CD4-positive, alpha-beta T cell treated with Interleukin-12 subunit alpha and Interleukin-12 subunit beta, for 1 hour (primary cell): ENCODE measurements at regions not wholly inside any gene's neighbourhood (a gene's known extent, or its start where the extent isn't known, plus 50 kb on each side); places are given as distances from the start of the nearest gene placed in this dataset.
"Not testable (repeated sequence)": the region's sequence is repeated elsewhere in the genome, so short reads cannot be mapped to it uniquely, and the experiment has no call there.

Experiments used
- DNase-seq: peaks from one replicate; pipeline ENCODE4 v3.0.0-alpha.2; 2020

DNA sequence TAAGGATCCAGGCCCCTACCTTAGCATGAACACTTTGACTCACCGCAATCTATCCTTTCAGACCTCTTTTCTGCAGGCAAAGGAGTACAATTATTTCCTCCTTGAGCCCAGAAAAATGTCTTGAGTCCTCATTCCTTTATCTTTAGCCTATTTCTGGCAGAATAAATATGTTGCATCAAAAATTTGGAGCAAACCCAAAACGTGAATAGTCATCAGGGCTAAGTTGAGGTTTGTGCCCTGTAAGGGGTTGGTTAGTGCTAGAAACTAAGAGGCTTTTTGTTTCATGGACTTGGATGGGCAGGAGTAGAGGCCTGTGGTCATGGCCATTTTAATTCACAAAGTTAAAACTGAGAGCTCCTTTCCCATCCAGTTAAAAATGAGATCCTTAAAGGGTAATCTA lies 460.3 kb downstream of the GBA3 start:
- DNase-seq, result no peak

GRCh38 chr4:23149815-23150214 lies 457.1 kb downstream of the GBA3 start:
- no peak for DNase-seq

DNA sequence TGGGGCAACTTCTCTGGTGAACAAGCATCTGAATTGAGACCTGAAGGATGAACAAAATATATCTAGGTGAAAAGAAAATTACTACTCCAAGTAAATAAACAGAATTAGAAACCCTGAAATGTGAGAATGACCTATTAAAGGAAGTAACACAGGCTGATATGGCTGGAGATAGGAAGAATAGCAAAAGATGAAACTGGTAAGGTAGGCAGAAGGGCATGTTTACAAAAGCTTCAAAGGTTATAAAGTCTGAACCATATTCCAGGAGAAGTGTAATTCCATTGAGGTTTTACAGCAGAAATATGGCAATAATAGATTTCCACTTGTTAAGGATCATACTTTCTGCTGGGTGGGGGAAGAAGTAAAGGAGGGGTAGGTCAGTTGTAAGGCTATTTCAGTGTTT lies 452.0 kb downstream of the GBA3 start:
- no peak for DNase-seq

DNA sequence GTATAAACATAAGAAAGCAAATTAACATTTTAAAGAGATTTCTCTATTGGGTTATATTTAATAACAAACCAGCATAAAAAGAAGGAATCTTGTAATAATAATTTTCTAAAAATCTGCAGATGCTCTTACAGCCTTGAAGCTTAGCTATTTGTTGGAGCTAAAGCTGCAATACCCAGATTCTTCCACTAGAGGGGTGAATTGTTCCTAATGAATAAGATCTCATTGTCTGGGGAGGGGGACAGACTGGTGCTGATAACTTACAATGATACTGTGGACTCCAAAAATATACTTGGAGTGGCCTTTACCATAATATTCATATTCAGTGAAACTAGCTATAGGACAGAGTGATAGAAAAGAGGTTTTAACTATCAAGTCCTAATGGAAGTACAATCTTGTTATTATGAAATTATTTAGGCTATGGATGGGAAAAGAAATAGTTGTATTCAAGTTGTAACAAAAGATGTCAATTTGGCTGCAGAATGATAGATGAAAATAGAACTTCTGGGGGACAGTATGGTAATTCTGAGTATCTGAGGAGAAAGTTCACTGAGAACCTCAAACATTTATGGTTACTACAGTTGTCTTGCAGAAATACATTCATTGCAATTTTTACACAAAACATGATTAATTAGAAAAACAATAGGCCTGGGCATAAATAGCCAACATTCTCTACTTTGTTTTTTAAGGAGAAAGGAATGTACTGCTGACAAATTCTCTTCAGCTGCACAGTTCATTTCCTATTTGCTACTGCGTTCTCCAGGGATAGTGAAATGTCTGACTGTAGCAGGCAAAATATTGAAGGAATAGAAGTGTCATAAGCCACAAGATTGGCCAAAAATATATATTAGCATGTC lies 443.3 kb downstream of the GBA3 start:
- peak; percentile 8 for DNase-seq

DNA sequence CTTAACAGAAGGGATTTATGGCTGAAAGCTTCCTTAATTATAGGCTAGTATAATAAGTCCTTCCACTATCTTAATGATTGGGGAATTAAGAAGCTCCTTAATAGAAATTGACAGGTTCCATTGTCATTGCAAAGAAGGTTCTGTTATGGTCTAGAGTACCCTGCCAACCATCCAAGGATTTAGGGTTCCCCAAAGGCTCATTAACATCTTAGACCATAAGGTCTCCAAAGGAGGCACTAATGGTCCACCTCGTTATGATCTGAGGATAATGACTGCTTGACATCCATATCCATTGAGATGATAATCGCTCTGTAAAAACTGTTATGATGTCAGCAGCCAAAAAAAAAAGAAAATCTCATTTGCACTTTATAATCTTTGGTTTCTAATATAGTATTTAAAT lies 441.6 kb downstream of the GBA3 start:
- no peak for DNase-seq

GRCh38 chr4:23130845-23131244 lies 438.1 kb downstream of the GBA3 start:
- no peak for DNase-seq

GRCh38 chr4:23125118-23125517 lies 432.4 kb downstream of the GBA3 start:
- no peak for DNase-seq

GRCh38 chr4:23122666-23123400 lies 430.1 kb downstream of the GBA3 start:
- DNase-seq, result no peak

DNA sequence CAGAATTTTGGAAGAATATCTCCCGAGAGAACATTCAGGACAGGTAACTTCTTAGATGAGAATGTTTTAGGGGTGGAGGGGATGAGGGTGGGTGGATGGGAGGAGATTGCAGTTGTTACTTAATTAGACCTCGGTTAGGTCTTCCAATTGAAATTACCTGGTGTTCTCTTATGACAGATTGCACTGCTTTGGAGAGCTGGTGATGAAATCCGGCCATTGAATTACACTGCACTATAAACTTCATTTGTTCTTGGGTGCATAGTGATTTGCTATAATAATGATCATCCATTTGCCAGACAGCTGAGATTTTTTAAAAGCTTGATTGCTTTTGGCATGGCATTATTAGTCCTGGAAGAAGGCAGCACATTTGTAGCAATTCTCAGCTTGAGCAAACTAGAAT lies 427.6 kb downstream of the GBA3 start:
- DNase-seq, result no peak

DNA sequence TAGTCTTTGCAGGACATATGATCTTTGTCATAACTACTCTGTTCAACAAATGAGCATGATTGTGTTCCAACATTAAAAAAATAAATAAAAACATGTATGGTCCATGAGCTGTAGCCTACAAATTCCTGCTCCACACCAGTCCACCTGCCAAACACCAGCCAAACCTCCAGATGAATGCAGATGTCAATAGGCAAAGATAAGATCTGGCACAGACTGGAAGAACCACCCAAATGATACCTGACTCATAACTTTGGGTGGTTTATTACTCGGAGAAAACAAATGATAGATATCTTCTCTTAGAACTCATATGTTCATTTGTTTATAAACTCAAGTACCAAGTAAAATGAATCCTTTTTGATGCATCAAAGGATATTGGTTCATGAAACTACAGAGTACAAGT lies 425.1 kb downstream of the GBA3 start:
- no peak for DNase-seq

GRCh38 chr4:23114538-23114937 lies 421.8 kb downstream of the GBA3 start:
- no peak for DNase-seq

DNA sequence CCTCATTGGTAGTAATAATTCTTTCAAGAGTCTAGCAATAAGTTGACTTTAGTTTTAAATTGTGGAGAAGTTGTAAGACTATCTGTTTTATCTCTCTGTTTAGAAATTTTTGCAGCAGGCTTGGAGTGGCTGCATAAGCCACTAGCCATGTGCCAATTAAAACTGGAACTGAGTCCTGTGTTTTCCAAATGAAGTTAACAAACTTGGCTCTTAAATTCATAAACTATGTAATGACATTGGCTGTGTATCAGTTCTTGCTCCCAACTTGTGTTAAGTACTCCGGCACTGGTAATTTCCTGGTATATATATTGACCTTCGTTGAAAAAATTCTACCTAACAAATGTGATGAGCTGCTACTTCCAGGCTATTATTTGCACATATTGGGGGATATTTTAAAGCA lies 420.4 kb downstream of the GBA3 start:
- DNase-seq, result no peak

DNA sequence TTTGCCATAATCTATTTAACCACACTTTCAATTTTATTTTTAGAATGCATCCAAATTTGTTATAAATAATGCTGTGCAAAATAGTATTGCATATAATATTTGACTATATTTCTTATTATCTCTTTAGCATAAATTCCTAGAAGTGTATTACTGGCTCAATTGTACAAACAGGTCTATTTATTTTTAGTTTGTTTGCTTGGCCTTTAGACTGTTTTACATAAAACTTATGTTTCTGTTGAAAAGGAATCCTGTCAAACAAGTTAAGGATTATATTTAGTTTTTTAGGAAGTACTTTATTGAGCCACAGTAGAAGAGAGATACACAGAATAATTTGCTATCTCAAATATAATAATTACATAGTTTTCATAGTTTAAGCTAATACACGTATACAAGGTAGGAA lies 413.8 kb downstream of the GBA3 start:
- no peak for DNase-seq

DNA sequence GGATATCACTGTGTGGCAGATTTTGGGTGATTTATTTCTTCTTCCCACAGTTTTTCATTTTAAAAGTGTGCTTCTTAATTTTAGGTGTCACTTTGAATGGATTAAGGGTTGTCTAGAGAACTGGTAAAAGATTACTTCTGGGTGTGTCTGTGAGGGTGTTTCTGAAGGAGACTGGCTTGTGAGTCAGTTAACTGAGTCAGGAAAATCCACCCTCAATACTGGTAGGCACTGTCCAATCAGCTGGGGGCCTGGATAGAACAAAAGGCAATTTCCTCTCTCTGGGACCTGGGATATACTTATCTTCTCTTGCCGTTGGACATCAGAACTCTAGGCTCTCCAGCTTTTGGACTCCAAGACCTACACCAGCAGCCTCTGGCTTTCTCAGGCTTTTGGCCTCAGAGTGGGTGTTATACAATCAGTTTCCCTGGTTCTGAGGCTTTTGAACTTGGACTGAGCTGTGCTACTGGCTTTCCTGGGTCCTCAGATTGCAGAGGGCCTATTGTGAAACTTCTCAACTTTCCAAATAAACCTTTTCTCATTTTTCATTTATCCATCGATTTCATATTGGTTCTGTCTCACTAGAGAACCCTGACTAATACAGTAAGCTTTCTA lies 413.1 kb downstream of the GBA3 start:
- DNase-seq, result no peak

- no peak for DNase-seq
These were observed 404.5 kb downstream of the GBA3 start for GRCh38 chr4:23097251-23097650.

DNA sequence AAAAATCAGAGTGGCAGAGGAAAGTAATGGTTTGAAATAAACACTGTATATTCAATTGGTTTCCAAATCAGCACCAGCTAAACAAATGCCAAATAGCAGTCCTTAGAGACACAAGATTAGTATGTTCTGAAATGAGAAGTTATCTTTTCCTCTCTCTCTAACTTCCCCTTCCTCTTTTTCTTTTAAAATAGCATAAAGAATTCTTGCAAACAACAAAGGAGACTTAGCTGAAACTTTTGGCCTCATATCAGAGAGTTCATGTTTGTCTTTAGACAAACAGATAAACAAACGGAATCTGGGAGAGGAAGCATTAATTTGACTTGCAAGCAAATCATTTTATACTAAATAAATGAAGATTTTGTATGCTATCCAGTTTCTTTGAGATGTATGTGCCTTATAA lies 399.0 kb downstream of the GBA3 start:
- no peak for DNase-seq

- no peak for DNase-seq
These were observed 392.5 kb downstream of the GBA3 start for GRCh38 chr4:23085249-23085568.

- no peak for DNase-seq
These were observed 392.0 kb downstream of the GBA3 start for GRCh38 chr4:23084559-23085248.

DNA sequence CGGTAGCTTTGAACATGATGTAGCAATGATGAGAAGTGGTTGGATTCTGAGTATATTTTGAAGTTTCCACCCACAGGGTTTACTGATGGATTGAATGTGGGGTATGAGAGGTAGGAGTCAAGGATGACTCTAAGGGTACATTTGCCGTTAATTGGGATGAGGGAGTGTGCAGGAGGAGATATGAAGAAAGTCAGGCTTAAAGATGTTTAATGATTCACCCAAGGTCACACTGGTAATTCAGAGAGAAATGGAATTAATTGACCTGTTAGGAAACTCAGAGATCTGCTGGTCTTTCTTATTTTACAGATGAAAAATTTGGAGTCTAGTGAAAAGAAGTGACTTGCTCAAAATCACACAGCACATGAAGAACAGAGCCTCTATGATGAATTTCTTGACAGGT lies 390.7 kb downstream of the GBA3 start:
- DNase-seq, result no peak

- not testable (repeated sequence) for DNase-seq
These were observed 387.4 kb downstream of the GBA3 start for GRCh38 chr4:23080171-23080570.

DNA sequence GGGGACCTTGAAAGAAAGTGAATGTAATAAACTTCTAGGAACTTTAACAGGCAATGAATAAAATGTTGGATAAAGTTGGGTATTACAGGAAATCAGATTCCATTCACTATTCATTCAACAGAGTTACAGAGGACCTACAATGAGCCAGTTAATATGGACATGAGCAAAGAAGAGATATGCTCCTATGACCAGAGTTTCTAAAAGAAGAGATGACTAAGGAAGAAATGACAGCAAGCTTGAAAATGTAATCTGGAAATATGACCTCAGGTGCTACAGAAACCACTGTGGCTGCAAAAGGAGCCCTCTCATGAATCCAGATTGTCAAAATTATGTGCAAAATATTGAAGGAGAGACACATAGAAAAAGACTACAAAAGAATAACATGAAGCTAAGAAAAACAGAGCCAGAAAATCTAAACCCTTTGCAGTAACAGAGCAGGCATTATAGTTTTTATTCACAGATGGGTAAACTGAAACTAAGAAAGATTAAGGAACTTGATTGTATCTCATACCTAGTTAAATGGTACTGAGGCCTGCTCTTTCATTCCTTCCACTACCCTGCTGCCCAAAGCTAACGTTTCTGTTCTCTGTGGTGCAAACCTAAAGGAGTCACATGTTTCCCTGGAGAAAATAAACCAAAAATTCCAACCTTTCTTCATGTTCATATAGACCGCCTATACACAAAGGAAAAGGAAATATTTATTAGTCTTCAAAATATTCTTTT lies 378.3 kb downstream of the GBA3 start:
- DNase-seq, result no peak

- DNase-seq, result no peak
These were observed 376.0 kb downstream of the GBA3 start for GRCh38 chr4:23068756-23069155.

- no peak for DNase-seq
These were observed 375.6 kb downstream of the GBA3 start for GRCh38 chr4:23068287-23068686.
